Stomach (tissue), 4 donors: ENCODE measurements at regions not wholly inside any gene's neighbourhood (a gene's known extent, or its start where the extent isn't known, plus 50 kb on each side); places are given as distances from the start of the nearest gene placed in this dataset.

Source experiments
- CTCF ChIP-seq, 7 experiments: fragments of 450-650 bp in 4 of 7; fragments of 200-600 bp in 3 of 7; sonication (generic) in 3 of 7; IDR thresholded peaks; one replicate each; pipeline ENCODE4 v1.5.1; 2016 to 2019; ENCODE audit warnings: antibody characterized with exemption in 7 of 7, control low read depth in 2 of 7, mild to moderate bottlenecking in 1 of 7
- EP300 ChIP-seq: sonication (generic); formaldehyde crosslinking; IDR thresholded peaks from one replicate; pipeline ENCODE4 v1.6.1; 2017; ENCODE audit warnings: antibody characterized with exemption
- POLR2A ChIP-seq, 4 donors: fragments of 450-650 bp; IDR thresholded peaks; one replicate each; pipeline ENCODE4 v1.6.1; 2016; ENCODE audit warnings: antibody characterized with exemption in 4 of 4, control low read depth in 2 of 4, mild to moderate bottlenecking in 1 of 4, moderate library complexity in 1 of 4
- POLR2AphosphoS5 ChIP-seq, 3 donors: sonication (generic); formaldehyde crosslinking; IDR thresholded peaks; one replicate each; pipeline ENCODE4 v1.6.1; 2016; ENCODE audit warnings: antibody characterized with exemption in 3 of 3

GRCh38 chr9:115367780-115368525, 250.0 kb upstream of the TNC start:
- TF ChIP-seq POLR2AphosphoS5 (IDR thresholded peaks at IDR 0.05) (no peak), CTCF (IDR thresholded peaks at IDR 0.05) (no peak), POLR2A (IDR thresholded peaks at IDR 0.05) (no peak), EP300 (no peak)
